Thyroid gland (tissue), 4 donors: ENCODE measurements at regions not wholly inside any gene's neighbourhood (a gene's known extent, or its start where the extent isn't known, plus 50 kb on each side); places are given as distances from the start of the nearest gene placed in this dataset.

Source experiments
- DNase-seq, 2 donors: peaks; one replicate each; pipeline ENCODE4 v3.0.0-alpha.2; 2019
- H3K27ac ChIP-seq, 3 donors: fragments of 200-600 bp; sonication (generic); 1 replicate in 2 of 3; 2 replicates in 1 of 3; pipeline ENCODE4 v1.5.1; 2016 to 2019; ENCODE audit warnings: mild to moderate bottlenecking in 1 of 3, moderate library complexity in 1 of 3
- H3K27me3 ChIP-seq: fragments of 200-600 bp; sonication (generic); one replicate; pipeline ENCODE4 v1.5.1; 2019
- H3K36me3 ChIP-seq, 2 donors: fragments of 200-600 bp; sonication (generic); one replicate each; pipeline ENCODE4 v1.5.1; 2016 to 2019
- H3K4me1 ChIP-seq, 2 donors: fragments of 200-600 bp; sonication (generic); one replicate each; pipeline ENCODE4 v1.5.1; 2017 to 2019
- H3K4me3 ChIP-seq, 3 donors: fragments of 200-600 bp; sonication (generic); replicated peaks in 1 of 3; 1 replicate in 2 of 3; 2 replicates in 1 of 3; pipeline ENCODE4 v1.5.1; 2016; ENCODE audit warnings: mild to moderate bottlenecking in 1 of 3
- H3K9me3 ChIP-seq: fragments of 200-600 bp; sonication (generic); one replicate; pipeline ENCODE4 v1.5.1; 2017
- POLR2A ChIP-seq, 2 donors: fragments of 450-650 bp; IDR thresholded peaks; one replicate each; pipeline ENCODE4 v1.6.1; 2017; ENCODE audit warnings: antibody characterized with exemption in 2 of 2, mild to moderate bottlenecking in 2 of 2, moderate library complexity in 1 of 2
- whole genome bisulfite sequencing, 2 donors: methylation state at CpG; one replicate each; pipeline ENCODE4 v1.1.5; 2017; 5-methylcytosine and 5-hydroxymethylcytosine counted together
- intact Hi-C: fragments of 100-400 bp; cut with DNase I; formaldehyde crosslinking; loops from one replicate; pipeline ENCODE4 v1.15.1; 2023
- TF ChIP-seq, protein P1 (sequence below), 6 experiments: fragments of 200-600 bp in 3 of 6; fragments of 450-650 bp in 3 of 6; sonication (generic) in 3 of 6; IDR thresholded peaks; one replicate each; pipeline ENCODE4 v1.5.1; 2016 to 2019; ENCODE audit warnings: antibody characterized with exemption in 6 of 6, mild to moderate bottlenecking in 2 of 6, inconsistent platforms in 1 of 6, moderate library complexity in 1 of 6

GRCh38 chr2:241977557-241978300 lies 108.2 kb downstream of the RTP5 start:
- intact Hi-C loops, result no loop called here
- Histone ChIP-seq H3K4me1 (no peaks in the 10 kb centered on the region), H3K36me3 (peaks cover 0 to 4% of the 10 kb centered on the region in 2 donors), H3K9me3 (no peaks in the 10 kb centered on the region), H3K4me3 (no peak overlapping the region), H3K27me3 (no peaks in the 10 kb centered on the region), H3K27ac (no peak overlapping the region)
- TF ChIP-seq POLR2A (IDR thresholded peaks at IDR 0.05), result no peak
- TF ChIP-seq, protein P1, sequence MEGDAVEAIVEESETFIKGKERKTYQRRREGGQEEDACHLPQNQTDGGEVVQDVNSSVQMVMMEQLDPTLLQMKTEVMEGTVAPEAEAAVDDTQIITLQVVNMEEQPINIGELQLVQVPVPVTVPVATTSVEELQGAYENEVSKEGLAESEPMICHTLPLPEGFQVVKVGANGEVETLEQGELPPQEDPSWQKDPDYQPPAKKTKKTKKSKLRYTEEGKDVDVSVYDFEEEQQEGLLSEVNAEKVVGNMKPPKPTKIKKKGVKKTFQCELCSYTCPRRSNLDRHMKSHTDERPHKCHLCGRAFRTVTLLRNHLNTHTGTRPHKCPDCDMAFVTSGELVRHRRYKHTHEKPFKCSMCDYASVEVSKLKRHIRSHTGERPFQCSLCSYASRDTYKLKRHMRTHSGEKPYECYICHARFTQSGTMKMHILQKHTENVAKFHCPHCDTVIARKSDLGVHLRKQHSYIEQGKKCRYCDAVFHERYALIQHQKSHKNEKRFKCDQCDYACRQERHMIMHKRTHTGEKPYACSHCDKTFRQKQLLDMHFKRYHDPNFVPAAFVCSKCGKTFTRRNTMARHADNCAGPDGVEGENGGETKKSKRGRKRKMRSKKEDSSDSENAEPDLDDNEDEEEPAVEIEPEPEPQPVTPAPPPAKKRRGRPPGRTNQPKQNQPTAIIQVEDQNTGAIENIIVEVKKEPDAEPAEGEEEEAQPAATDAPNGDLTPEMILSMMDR (IDR thresholded peaks at IDR 0.05), result no peak
- no peak for DNase-seq
- 77 to 80% methylated on average over 14 of the region's 14 CpGs for WGBS, 2 donors

DNA sequence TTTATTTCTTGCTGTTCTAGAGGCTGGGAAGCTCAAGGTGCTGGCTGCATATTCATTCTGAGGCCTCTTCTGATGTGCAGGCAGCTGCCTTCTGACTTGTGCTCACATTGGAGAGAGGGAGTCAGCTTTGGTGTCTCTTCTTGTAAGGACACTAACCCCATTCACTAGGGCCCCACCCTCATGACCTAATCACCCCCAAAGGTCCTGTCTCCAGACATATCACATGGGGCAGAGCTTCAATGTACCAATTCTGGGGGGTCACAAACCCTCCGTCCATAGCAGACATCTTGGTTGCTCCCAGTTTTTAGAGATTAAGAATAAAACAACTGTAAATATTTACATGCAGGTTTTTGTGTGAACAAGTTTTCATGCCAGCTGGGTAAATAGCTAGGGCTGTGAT lies 109.1 kb downstream of the RTP5 start:
- TF ChIP-seq, protein P1 (IDR thresholded peaks at IDR 0.05), result no peak
- no peak for TF ChIP-seq POLR2A (IDR thresholded peaks at IDR 0.05)
- H3K9me3 ChIP-seq, result no peaks in the 10 kb centered on the region
- H3K27ac ChIP-seq, result no peak overlapping the region
- no peaks in the 10 kb centered on the region for H3K27me3 ChIP-seq
- no peak overlapping the region for H3K4me3 ChIP-seq
- 94 to 100% methylated on average over 1 of the region's 1 CpG for WGBS, 2 donors
- intact Hi-C loops, result no loop called here
- DNase-seq, result no peak
- no peaks in the 10 kb centered on the region for H3K4me1 ChIP-seq
- H3K36me3 ChIP-seq, result no peaks in the 10 kb centered on the region

GRCh38 chr2:241980193-241980592 lies 110.7 kb downstream of the RTP5 start:
- Histone ChIP-seq H3K27ac (no peak overlapping the region), H3K4me3 (no peak overlapping the region), H3K27me3 (no peaks in the 10 kb centered on the region), H3K36me3 (no peaks in the 10 kb centered on the region), H3K4me1 (no peaks in the 10 kb centered on the region), H3K9me3 (no peaks in the 10 kb centered on the region)
- intact Hi-C loops, result no loop called here
- DNase-seq, result no peak
- WGBS, 2 donors, result 67 to 86% methylated on average over 6 of the region's 6 CpGs
- TF ChIP-seq, protein P1 (IDR thresholded peaks at IDR 0.05), result no peak
- TF ChIP-seq POLR2A (IDR thresholded peaks at IDR 0.05), result no peak

DNA sequence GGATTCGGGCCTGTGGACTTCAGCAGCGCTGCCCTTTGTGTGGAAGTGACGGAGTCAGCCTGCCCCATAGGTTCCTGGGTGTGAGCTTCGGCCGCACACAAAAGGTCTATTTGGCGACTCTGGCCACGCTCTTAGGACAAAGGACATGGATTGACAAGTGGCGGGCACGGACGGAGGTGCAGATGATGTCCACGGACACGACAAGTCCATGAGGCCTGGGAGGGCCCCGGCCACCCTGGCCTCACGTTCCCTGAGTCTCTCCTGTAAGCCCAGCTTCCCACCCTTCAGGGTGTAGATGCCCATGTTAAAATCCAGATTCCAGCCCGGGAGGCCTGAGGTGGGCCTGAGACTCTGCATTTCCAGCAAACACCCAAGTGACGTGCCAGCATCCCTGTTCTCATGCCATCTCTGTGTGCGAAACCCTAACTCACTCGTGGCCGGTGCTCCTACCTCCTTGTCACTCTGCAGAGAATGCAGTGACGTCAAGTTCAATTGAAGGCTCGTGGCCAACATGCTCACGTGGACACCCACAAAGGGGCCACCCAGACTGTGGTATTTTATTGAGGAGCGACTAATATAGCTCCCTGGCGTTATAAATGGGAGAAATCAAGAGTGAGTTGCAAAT lies 111.7 kb downstream of the RTP5 start:
- Histone ChIP-seq H3K9me3 (no peaks in the 10 kb centered on the region), H3K27me3 (no peaks in the 10 kb centered on the region), H3K4me3 (no peak overlapping the region), H3K27ac (no peak overlapping the region), H3K36me3 (no peaks in the 10 kb centered on the region), H3K4me1 (no peaks in the 10 kb centered on the region)
- no peak for DNase-seq
- no peak for TF ChIP-seq POLR2A (IDR thresholded peaks at IDR 0.05)
- TF ChIP-seq, protein P1 (IDR thresholded peaks at IDR 0.05), result no peak
- intact Hi-C loops, result no loop called here
- 92% methylated on average over 20 to 24 of the region's 24 CpGs for WGBS, 2 donors
